ENCODE measurements at regions not wholly inside any gene's neighbourhood (a gene's known extent, or its start where the extent isn't known, plus 50 kb on each side); places are given as distances from the start of the nearest gene placed in this dataset.

DNA sequence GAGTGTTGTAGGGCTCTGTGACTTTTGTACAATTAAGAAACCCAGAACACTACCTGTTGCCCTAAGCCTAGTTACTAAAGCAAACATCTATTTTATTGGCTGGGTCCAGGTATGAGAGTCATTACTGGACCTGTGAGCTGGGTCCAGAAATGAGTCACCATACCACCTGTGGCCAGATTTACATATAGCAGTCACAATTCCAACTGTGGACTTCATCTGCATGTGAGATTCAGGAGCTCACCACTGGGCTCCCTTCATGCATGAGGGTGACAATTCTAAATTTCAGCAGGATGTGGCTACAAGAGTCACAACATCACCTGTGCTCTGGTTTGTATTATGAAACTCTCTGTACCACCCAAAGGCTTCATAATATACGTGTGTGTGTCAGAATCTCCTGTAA lies 2038.0 kb downstream of the TP53TG3F start:
- DNase-seq (ENCODE audit: low read depth) = no peak

DNA sequence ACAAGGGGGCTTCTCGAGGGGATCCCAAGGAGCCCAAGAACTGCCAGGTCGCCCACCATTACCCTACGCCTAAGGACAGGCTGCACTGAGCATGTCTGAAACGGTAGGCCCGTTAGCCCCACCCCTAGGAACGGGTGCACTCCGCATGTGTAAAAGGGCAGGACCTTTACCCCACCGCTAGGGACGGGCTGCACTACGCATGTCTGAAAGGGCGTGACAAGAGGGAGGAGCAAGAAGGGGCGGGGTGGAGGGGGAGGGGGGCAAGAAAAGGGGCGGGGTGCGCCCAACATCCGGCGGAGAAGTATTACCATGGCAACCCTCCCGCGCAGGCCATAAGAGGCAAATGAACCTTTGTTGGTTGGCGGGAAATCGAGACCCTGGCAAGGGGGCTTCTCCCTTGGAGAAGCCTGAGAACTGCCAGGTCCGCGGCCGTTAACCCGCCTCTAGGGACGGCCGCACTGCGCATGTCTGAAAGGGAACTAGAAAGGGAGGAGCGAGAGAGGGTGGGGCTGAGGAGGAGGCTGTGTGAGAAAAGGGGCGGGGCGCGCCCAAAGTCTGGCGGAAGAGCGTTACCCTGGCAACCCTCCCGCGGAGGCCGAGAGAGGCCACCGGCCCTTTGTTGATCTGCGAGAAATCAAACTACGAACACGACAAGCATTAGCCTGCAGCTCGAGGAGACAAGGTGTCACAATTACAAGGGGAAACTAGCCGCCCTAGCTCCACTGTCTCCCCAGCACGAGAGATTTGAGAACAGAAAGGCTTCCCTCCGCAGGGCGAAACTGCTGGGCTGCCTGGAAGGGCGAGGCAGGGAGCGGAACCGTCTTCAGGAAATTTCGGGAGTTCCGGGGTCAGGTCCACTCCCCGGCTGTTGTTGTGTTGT lies 2046.8 kb downstream of the TP53TG3F start:
- no peak for DNase-seq (ENCODE audit: low read depth)

DNA sequence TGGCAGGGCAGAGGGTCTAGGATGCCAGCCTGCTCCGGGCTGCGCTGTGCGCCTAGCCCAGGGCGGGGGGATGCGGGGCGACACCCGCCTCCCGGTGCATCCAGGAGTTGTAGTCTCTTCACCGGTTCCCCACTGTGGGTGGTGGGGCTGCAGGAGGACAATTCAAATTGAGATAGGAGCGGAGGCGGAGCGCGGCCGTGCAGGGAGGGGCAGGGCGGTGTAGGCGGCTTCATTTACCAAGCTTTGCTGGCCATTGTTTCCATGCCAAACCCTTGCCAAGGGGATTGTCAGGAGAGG lies 2047.4 kb downstream of the TP53TG3F start:
- DNase-seq (ENCODE audit: low read depth) = no peak

DNA sequence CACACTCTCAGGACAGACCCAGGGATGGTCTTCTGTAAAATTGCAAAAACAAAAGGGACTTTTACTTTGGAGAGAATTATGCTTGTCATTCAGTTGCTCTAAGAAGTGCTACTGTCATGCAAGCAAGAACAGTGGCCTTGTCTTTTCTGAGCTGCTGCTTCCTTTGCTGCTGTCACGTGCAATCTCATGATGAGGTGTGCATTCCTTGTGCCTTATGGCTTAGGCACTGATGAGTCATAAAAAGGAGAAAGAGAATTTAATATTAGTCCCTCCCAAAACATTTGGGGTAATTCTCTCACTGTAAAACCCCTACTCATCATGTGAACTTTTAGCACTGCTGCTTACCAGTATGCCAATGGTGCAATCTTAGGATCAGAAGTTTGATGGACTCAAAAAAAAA lies 2051.3 kb downstream of the TP53TG3F start:
- no peak for DNase-seq (ENCODE audit: low read depth)

DNA sequence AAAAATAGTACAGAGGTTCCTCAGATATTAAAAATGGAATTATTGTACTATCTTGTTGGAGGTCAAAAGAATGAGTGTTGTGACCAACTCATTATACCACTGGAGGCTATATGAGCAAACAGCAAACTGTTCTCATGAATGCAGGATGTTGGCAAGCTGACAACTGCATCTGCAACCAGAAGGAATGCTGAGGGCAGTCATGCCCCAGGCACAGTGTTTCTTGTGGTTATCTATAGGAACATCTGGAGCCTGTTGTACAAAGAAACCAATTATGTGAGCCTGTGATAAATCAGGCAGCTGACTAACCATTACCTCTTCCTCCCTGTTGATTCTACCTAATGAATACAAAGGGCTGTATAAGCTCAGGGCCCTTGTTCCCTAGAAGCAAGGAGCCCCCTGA lies 2057.1 kb downstream of the TP53TG3F start:
- DNase-seq (ENCODE audit: low read depth) = peak; percentile 37

DNA sequence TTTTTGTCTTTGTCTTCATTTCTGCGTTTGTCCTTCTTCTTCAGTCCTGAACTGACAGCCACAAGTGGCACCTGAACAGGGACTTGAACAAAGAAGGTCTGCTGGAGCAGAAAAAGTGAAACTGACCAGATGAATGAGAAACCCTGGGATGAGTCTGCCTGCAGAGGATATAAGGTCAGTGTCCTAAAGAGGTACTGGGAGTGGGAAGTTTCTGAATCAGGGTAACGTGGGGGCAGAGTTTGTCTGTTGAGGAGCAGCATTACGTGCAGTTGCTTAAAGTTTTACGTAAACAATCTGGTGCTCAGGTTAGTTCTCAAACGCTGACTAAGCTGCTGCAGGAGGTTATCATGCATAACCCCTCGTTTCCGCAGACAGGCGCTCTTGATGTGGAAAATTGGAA lies 2057.6 kb downstream of the TP53TG3F start:
- DNase-seq (ENCODE audit: low read depth) = no peak

DNA sequence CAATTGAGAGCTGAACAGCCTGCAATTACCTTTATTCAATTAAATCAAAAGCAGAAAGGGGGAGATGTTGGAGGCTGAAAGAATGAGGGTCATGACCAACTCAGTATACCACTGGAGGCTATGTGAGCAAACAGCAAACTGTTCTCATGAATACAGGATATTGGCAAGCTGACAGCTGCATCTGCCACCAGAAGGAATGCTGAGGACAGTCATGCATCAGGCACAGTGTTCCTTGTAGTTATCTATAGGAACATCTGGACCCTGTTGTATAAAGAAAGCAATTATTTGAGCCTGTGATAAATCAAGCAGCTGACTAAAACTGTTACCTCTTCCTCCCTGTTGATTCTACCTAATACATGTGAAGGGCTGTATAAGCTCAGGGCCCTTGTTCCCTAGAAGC lies 2064.6 kb downstream of the TP53TG3F start:
- no peak for DNase-seq (ENCODE audit: low read depth)

DNA sequence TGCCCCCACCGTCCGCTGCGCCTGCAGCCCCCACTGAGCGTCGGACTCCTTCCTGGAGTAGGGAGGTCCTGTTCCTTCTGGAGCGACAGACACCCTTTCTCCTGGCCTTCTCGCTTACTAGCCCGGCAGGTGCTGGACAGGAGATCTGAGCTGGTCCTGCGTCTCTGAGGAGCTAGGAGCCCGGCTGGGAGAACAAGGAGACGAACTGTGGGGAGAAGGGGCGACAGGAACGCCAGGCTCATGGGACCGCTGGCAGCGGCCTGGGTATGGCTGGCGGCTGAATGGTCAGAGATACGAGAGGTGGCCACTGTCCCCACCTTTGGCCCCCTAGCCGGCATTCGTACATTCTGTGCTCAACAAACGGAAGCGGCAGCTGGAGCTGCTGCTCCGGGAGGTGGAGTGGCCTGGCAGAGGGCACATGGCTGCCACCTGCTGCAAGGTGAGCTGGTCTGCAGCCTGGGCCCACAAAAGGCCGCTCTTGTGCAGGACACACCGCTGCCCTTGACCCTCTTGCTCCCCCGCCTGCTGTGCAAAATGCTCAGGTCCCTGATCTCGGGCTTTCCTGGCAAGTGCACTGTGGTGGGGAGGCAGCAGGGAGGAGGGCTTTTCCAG lies 2066.7 kb downstream of the TP53TG3F start:
- DNase-seq (ENCODE audit: low read depth) = no peak

DNA sequence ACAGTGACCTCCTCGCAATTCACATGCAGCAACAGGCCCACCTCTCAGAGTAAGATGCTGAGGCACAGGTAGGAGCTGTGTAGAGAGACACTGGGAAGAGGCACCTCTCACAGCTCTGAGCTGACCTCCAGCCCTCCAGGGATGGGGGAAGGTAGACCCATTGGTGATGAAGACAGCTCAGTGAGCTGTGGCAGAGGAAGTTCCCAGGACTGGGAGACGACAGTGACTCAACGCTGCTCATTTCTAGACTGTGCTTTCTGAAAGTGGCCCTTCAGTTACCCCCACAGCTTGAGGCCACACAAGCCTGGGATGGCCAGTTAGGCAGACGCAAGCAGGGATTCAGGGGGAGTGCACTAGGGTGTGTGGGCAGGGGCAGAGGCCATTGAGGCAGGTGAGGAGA lies 2073.2 kb downstream of the TP53TG3F start:
- no peak for DNase-seq (ENCODE audit: low read depth)

DNA sequence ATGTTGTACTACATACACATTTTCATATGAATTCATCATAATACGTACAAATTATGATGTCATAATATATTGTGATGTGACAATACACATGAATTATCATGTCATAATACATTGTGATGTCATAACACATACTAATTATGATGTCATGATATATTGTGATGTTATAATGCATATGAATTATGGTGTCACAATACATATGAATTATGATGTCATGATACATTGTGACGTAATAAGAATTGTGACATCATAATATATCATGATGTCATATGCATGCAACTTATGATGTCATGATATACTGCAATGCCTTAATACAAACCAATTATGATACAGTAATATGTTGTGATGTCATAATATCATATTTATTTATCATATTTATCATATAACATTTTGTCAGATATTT lies 2074.3 kb downstream of the TP53TG3F start:
- no peak for DNase-seq (ENCODE audit: low read depth)

DNA sequence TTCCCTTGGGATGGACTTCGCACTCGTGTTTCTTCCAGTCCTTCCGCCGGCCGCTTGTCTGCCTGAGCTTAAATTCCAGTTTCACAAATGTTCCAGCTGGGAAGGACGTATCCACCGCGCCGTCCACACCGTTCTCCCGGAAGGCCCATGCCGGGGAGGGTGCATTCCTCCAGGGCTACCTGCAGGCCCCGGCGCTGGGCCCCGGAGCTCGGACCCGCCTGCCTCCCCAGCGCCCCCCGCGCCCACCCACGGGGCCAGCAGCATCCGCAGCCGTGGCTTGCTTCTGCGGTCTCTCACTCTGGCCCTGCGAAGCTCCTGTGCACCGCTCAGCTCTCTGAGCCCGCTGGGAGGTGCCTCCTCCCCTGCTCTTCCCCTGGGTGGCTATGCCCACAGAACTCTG lies 2084.1 kb downstream of the TP53TG3F start:
- no peak for DNase-seq (ENCODE audit: low read depth)

DNA sequence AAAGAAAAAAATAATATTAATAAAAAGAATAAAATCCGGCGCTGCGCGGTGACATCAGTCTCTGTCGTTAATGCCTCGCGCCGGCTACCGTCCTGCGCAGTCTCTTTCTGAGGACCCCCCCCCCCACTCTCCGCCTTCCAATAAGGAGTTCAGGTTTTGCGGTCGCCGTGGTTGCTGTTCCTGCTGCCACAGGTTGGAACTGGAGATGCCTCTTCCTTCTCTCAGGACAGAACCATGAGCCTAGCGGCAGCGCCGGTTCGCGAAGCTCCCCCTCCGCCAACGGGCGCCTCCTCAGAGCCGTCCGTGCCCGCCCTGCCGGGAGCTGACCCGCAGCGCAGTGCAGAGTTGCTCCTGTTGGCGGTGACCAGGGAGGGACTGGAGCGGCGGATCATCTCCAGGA lies 2093.4 kb downstream of the TP53TG3F start:
- no peak for DNase-seq (ENCODE audit: low read depth)

DNA sequence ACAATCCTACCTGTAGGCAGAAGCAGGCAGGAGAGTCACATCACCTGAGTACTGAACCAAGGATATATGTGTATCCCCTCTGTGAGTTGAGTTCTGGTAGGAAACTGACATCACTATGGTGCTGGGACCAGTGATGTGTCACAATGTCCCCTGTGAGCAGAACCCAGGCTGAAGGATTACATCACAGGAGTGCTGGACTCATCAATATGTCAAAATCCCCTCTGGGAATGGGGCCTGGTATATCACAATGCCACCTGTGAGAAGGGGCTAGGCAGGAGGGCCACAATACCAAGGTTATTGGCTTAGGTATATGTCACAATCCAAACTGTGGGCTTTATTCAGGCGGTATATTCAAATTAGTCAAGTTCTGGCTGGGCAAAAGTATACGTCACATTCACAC lies 2098.3 kb downstream of the TP53TG3F start:
- no peak for DNase-seq (ENCODE audit: low read depth)

DNA sequence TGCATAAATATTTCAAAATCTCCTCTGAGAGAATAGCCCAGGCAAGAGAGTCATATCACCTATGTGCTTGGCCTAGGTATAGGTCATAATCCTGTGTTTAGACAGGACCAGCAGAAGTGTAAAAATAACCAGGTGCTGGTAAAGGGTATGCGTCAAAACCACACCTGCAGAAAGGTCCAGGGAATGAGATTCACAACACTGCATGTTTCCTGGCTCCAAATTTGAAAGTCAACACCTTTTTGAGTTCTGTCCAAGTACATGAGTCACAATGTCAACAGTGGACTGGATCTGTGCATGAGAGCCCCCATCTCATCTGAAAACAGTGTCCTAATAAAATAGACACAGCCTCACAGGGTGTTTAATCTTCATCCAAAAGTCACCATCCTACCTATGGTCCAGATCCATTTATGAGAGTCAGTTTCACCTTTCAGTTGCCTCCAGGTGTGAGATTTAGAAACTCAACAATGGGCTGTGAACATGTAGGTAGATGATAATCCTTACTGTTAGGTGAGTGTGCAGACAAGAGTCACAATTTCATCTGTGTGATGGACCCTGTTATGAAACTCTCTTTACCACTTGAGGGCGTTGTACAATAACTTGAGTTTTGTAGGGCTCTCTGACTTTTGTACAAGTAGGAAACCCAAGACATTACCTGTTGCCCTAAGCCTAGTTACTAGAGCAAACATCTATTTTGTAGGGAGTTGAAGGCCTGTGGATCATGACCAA lies 2100.7 kb downstream of the TP53TG3F start:
- no peak for DNase-seq (ENCODE audit: low read depth)

DNA sequence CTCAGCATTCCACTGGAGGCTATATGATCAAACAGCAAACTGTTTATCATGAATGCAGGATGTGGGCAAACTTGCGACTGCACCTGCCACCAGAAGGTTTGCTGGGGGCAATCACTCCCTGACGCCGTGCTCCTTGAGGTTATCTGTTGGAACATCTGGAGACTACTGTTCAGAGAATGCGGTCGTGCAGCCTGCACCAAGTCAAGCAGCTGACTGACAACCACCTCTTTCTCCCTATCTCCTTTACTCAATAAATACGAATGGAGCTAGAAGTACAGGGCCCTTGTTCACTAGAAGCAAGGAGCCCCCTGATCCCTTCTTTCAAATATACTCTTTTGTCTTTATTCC lies 2101.2 kb downstream of the TP53TG3F start:
- no peak for DNase-seq (ENCODE audit: low read depth)

DNA sequence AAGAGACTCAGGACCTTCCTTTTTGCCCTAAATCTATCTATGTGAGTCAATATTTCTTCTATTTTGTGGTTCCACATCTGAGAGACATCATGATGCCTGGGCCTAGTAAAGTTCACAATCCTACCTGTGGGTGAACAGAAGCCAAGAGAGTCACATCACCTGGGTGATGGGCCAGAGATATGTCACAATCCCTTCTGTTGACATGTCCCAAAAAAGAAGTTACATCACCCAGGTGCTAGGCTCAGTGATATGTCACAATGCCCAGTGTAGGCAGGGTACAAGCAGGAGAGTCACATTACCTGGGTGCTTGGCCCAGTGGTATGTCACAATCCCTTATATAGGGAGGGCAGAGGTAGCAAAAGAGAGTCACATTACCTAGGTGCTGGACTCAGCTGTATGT lies 2101.9 kb downstream of the TP53TG3F start:
- DNase-seq (ENCODE audit: low read depth) = no peak

DNA sequence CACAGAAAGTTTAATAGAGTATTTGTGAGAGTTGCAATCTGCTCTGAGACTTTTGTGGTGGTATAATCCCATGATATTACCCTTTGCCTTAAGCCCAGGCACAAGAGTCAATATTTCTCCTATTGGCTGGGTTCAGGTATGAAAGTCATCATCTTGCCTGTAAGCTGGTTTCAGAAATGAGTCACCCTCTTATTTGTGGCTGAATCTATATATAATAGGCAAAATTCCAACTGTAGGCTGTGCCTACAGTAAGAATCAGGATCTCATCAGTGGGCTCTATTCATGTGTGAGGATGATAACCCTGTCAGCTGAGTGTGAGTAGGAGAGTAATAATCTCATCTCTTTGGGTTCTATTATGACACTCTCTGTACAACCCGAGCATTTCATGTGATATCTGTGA lies 2103.1 kb downstream of the TP53TG3F start:
- DNase-seq (ENCODE audit: low read depth) = no peak

DNA sequence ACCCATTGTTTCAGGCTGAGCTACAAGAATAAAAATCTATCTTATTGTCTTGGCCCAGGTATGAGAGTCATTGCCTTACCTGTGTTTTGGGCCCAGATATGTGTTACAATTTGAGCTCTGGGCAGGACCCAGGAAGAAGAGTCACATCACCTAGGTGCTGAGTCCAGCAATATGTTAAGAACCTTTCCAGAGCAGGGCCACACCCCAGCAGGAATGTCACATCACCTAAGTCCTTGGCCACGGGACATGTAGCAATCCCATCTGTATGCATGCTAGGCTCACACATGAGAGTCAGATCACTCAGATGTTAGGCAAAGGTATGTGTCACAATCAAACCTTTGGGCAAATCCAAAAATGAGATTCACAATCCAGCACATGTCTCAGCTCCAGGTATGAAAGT lies 2103.5 kb downstream of the TP53TG3F start:
- DNase-seq (ENCODE audit: low read depth) = no peak

DNA sequence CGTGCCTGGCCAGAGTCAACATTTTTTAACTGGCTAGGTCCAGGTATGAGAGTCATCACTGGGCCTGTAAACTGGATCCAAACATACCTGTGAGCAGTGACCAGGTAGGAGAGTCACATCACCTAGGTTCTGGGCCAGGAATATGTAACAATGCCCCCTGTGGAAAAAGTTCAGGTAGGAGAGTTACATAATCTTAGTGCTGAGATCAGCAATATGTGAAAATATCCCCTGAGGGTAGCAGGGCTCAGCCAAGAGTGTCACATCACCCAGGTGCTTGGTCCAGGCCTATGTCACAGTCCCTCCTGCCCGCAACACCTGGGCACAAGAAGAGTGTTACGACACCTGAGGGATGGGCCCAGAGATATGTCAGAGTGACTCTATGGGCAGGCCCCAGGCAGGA lies 2104.7 kb downstream of the TP53TG3F start:
- DNase-seq (ENCODE audit: low read depth) = no peak

DNA sequence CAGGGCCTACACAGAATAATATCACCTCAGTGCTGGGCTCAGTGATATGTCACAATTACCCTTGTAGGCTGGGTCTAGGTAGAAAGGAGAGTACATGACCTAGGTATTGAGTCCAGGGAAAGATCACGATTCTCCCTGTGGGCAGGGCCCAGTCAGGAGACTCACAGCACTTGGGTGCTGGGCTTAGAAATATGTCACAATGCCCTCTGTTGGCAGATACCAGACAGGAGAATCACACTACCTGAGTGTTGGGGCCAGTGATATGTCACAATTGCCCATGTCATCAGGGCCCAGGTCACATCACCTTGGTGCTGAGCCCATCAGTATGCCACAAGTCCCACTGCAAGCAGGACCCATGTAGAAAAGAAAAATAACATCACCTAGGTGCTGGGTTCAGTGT lies 2105.5 kb downstream of the TP53TG3F start:
- DNase-seq (ENCODE audit: low read depth) = no peak

DNA sequence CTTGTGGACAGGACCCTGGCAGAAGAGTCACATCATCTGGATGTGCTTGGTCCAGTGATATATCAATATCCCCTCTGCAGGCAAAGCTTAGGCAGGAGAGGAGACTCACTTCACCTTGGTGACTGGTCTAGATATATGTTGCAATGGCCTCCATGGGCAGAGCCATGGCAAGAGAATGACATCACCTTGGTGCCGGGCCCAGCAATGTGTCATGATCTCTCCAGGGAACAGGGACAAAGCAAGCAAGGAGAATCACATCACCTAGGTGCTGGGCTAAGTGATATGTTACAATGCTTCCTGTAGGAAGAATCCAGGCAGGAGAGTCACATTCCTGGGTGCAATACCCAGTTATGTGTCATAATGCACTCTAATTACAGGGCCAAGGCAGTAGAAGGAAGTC lies 2106.2 kb downstream of the TP53TG3F start:
- DNase-seq (ENCODE audit: low read depth) = no peak

DNA sequence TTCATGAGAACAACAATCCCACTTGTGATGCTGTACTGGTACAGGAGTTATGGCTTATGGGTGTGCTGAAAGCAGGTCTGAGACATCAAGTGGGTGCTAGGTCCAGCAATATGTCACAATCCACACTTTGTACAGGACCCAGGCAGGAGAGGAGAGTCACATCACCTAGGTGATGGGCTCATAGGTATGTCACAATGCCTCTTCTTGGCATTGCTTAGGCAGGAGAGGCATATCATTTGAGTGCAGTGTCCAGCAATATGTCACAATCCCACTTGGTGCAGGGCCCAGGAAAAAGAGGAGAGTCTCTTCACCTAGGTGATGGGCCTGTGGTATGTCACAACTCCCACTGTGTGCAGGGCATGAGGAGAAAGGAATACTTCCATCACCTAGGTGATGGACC lies 2110.0 kb downstream of the TP53TG3F start:
- DNase-seq (ENCODE audit: low read depth) = no peak

DNA sequence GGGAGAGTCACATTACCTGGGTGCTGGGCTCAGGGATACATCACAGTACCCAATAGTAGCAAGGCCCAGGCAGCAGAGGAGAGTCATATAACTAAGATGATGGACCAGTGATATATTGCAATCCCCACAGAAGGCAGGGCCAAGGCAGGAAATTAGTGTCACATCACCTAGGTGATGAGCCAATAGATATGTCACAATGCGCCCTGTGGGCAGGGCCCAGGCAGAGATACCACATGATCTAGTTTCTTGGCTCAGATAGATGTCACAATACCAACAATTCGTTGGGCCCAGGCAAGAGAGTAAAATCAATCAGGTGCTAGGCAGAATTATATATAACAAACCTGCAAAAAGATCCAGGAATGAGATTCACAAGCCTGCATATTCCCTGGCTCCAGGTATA lies 2111.5 kb downstream of the TP53TG3F start:
- DNase-seq (ENCODE audit: low read depth) = no peak

Measured in RPMI7951 (cell line).